OCI-LY7 (cell line): ENCODE measurements at regions not wholly inside any gene's neighbourhood (a gene's known extent, or its start where the extent isn't known, plus 50 kb on each side); places are given as distances from the start of the nearest gene placed in this dataset.

Experiments used
- CTCF ChIP-seq: fragments of 200-600 bp; sonication (generic); conservative IDR thresholded peaks from 2 replicates; pipeline ENCODE4 v1.5.1; 2014; ENCODE audit warnings: mild to moderate bottlenecking, antibody characterized with exemption, low read length, moderate library complexity, mixed read lengths
- EZH2phosphoT487 ChIP-seq: fragments of 200-600 bp; sonication (generic); IDR thresholded peaks from 2 replicates; pipeline ENCODE4 v1.6.1; 2018; ENCODE audit warnings: low read depth, borderline replicate concordance, mild to moderate bottlenecking, mixed run types, antibody characterized with exemption, low read length, moderate library complexity, mixed read lengths

GRCh38 chr6:85287654-85288053 lies 162.2 kb upstream of the NT5E start:
- no peak for TF ChIP-seq CTCF
- no peak for TF ChIP-seq EZH2phosphoT487
